Glutamatergic neuron (in vitro differentiated cells): ENCODE measurements at regions not wholly inside any gene's neighbourhood (a gene's known extent, or its start where the extent isn't known, plus 50 kb on each side); places are given as distances from the start of the nearest gene placed in this dataset.
"Not testable (repeated sequence)": the region's sequence is repeated elsewhere in the genome, so short reads cannot be mapped to it uniquely, and the experiment has no call there.

Experiments
- DNase-seq: peaks from one replicate; pipeline ENCODE4 v3.0.0; 2022
- H3K27ac Mint-ChIP-seq: one replicate; pipeline ENCODE4 v1.8.0; 2020; ENCODE audit warnings: mild to moderate bottlenecking, mixed read lengths, inconsistent platforms; ENCODE audit not compliant: unreplicated experiment
- H3K27me3 Mint-ChIP-seq: one replicate; pipeline ENCODE4 v1.8.0; 2020; ENCODE audit warnings: mild to moderate bottlenecking, moderate library complexity, mixed read lengths, inconsistent platforms; ENCODE audit not compliant: unreplicated experiment
- H3K36me3 Mint-ChIP-seq: one replicate; pipeline ENCODE4 v1.8.0; 2020; ENCODE audit warnings: mild to moderate bottlenecking, mixed read lengths, inconsistent platforms; ENCODE audit not compliant: unreplicated experiment
- H3K4me1 Mint-ChIP-seq: one replicate; pipeline ENCODE4 v1.8.0; 2020; ENCODE audit warnings: mild to moderate bottlenecking, low read depth, mixed read lengths, inconsistent platforms; ENCODE audit not compliant: unreplicated experiment
- H3K4me3 Mint-ChIP-seq: one replicate; pipeline ENCODE4 v1.8.0; 2020; ENCODE audit warnings: mild to moderate bottlenecking, mixed read lengths, inconsistent platforms; ENCODE audit not compliant: unreplicated experiment
- H3K9me3 Mint-ChIP-seq: one replicate; pipeline ENCODE4 v1.8.0; 2020; ENCODE audit warnings: mild to moderate bottlenecking, moderate library complexity, mixed read lengths, inconsistent platforms; ENCODE audit not compliant: unreplicated experiment
- TF ChIP-seq, protein P1 (sequence below): fragments of 200-600 bp; sonication (generic); IDR thresholded peaks from one replicate; pipeline ENCODE4 v1.5.0; 2021; ENCODE audit not compliant: partially characterized antibody, unreplicated experiment

DNA sequence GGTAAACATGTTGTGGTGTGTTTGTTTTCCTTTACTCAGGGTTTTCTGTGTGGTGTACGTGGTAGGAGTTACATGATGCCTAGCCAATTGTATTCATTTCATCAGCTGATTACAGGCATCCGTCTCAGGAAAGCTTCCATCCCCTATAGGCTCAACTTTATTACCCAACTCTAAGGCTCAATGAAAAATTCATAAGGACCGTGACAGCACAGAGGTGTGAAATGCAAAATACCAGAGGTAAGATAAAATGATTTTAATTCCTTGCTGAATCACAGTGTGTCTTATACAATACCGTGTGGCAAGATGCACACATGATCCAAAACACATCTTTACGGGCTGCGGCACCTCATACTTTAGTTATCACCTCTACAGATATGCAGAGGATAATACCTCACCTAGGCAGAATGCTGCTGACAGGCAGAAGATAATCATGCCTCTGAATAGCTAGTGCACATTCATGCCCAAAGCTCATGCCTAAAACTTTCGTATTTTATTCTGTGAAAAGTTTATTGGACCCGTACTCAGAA is 87.2 kb upstream of the DIO2 start:
- Mint-ChIP-seq H3K4me1 (no peaks in the 10 kb centered on the region), H3K27me3 (no peaks in the 10 kb centered on the region), H3K36me3 (no peaks in the 10 kb centered on the region), H3K4me3 (no peak overlapping the region), H3K27ac (no peak overlapping the region), H3K9me3 (peaks cover 2% of the 10 kb centered on the region)
- DNase-seq: no peak
- TF ChIP-seq, protein P1, sequence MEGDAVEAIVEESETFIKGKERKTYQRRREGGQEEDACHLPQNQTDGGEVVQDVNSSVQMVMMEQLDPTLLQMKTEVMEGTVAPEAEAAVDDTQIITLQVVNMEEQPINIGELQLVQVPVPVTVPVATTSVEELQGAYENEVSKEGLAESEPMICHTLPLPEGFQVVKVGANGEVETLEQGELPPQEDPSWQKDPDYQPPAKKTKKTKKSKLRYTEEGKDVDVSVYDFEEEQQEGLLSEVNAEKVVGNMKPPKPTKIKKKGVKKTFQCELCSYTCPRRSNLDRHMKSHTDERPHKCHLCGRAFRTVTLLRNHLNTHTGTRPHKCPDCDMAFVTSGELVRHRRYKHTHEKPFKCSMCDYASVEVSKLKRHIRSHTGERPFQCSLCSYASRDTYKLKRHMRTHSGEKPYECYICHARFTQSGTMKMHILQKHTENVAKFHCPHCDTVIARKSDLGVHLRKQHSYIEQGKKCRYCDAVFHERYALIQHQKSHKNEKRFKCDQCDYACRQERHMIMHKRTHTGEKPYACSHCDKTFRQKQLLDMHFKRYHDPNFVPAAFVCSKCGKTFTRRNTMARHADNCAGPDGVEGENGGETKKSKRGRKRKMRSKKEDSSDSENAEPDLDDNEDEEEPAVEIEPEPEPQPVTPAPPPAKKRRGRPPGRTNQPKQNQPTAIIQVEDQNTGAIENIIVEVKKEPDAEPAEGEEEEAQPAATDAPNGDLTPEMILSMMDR: no peak

DNA sequence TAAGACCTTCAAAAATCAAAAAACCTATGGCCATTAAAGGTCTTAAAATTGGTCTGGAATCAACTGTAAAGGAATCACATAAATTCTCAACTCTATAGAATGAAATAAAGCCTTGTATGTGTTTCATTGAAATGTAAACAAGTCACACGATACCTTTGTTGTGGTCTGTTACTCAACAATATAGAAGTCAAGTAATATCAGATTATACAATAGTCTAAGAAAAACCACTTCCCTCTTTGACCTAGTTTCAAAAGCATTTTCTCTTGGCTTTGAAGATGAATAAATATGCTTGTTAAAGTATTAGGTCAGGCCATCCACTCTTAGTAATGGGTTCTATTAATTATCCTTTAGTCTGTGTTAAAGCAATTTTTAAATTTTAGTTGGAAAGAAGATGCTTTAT is 79.8 kb upstream of the DIO2 start:
- H3K4me3 Mint-ChIP-seq: no peak overlapping the region
- no peaks in the 10 kb centered on the region for H3K27me3 Mint-ChIP-seq
- H3K27ac Mint-ChIP-seq: no peak overlapping the region
- no peaks in the 10 kb centered on the region for H3K9me3 Mint-ChIP-seq
- no peak for DNase-seq
- TF ChIP-seq, protein P1: no peak
- H3K36me3 Mint-ChIP-seq: no peaks in the 10 kb centered on the region
- H3K4me1 Mint-ChIP-seq: no peaks in the 10 kb centered on the region

DNA sequence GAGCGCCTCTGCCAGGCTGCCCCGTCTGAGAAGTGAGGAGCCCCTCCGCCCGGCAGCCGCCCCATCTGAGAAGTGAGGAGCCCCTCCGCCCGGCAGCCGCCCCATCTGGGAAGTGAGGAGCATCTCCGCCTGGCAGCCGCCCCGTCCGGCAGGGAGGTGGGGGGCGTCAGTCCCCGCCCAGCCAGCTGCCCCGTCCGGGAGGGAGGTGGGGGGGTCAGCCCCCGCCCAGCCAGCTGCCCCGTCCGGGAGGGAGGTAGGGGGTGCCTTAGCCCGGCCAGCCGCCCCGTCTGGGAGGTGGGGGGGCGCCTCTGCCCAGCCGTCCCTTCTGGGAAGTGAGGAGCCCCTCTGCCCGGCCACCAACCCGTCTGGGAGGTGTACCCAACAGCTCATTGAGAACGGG is 75.4 kb upstream of the DIO2 start:
- H3K9me3 Mint-ChIP-seq, H3K36me3 Mint-ChIP-seq, H3K27me3 Mint-ChIP-seq, H3K4me3 Mint-ChIP-seq, H3K27ac Mint-ChIP-seq, H3K4me1 Mint-ChIP-seq: not testable (repeated sequence)
- DNase-seq: peak; percentile 17

DNA sequence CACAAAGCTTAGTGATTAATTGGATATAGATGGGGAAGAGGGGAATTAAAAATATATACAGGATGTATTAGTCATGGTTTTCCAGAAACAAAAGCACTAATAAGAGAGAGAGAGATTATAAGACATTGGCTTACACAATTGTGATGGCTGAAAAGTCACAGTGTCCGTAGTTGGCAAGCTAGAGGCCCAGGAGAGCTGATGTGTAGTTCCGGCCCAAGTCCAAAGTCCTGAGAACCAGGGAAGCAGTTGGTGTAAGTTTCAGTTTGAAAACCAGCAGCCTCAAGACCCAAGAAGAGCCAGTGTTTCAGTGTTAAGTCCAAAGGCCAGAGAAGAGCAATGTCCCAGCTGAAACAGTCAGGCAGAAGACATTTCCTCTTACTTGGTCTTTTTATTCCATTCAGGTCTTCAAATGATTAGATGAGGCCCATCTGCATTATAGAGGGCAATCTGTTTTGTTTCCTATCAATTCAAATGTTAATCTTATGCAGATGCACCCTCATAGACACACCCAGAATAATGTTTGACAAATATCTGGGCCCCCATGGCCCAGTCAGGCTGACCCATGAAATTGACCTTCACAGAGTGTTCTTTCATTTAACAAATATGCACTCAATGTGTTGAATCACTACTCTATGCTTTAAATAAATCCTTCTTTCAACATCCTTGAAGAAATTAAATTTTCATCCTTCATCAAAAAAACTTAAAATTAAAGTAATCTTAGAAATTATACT is 67.2 kb upstream of the DIO2 start:
- TF ChIP-seq, protein P1: no peak
- DNase-seq: no peak
- Mint-ChIP-seq H3K27me3 (no peaks in the 10 kb centered on the region), H3K36me3 (peaks cover 1% of the 10 kb centered on the region), H3K9me3 (no peaks in the 10 kb centered on the region), H3K27ac (no peak overlapping the region), H3K4me3 (no peak overlapping the region), H3K4me1 (no peaks in the 10 kb centered on the region)

DNA sequence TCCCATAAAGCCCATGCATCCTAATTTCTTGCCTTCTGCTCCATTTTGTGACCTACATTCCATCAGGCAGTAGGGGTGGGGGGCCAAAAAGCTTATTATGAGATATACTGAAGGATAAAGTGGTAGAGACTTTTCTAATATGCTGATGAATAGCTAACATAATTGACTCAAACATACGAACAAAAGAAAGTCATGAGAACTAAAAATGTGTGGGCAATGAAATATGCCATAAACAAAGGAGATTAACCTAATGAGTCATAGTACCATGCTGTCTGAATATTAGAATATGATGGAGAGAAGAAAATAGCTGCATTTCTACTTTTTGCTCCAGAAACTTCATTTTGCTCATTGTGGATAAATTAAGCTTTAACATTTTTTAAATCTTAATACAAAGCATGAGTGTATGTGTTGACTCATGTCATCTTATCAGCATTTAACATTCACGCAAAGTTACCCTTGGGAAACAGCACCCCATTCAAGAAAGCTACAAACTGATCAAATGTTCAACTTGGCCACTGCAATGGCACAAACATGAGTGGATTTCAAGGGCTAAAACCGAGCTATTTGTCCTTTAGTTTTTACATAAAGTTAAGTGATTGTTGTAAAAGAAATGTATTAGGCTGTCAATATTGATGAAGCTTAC is 64.0 kb upstream of the DIO2 start:
- Mint-ChIP-seq H3K4me3 (no peak overlapping the region), H3K36me3 (no peaks in the 10 kb centered on the region)

DNA sequence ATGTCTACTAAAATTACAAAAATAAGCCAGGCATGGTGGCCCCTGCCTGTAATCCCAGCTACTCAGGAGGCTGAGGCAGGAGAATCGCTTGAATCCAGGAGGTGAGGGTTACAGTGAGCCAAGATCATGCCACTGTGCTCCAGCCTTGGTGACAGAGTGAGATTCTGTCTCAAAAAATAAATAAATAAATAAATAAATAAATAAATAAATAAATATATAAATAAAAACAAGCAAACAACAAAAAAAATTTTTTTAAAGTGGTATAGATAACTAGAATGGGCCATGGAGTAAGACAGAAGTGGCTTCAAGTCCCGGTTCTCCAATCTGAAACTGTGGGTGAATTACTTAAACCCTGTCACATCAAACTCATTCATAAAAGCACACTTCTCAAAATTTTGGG is 63.0 kb upstream of the DIO2 start:
- not testable (repeated sequence) for H3K9me3 Mint-ChIP-seq, H3K4me3 Mint-ChIP-seq, H3K27me3 Mint-ChIP-seq, H3K36me3 Mint-ChIP-seq, H3K27ac Mint-ChIP-seq, DNase-seq, H3K4me1 Mint-ChIP-seq

More for the DNA sequence above, 64.0 kb upstream of the DIO2 start:
- no peaks in the 10 kb centered on the region for H3K9me3 Mint-ChIP-seq
- no peaks in the 10 kb centered on the region for H3K4me1 Mint-ChIP-seq
- no peaks in the 10 kb centered on the region for H3K27me3 Mint-ChIP-seq
- TF ChIP-seq, protein P1: no peak
- DNase-seq: no peak
- no peak overlapping the region for H3K27ac Mint-ChIP-seq
